ENCODE measurements at regions not wholly inside any gene's neighbourhood (a gene's known extent, or its start where the extent isn't known, plus 50 kb on each side); places are given as distances from the start of the nearest gene placed in this dataset.

DNA sequence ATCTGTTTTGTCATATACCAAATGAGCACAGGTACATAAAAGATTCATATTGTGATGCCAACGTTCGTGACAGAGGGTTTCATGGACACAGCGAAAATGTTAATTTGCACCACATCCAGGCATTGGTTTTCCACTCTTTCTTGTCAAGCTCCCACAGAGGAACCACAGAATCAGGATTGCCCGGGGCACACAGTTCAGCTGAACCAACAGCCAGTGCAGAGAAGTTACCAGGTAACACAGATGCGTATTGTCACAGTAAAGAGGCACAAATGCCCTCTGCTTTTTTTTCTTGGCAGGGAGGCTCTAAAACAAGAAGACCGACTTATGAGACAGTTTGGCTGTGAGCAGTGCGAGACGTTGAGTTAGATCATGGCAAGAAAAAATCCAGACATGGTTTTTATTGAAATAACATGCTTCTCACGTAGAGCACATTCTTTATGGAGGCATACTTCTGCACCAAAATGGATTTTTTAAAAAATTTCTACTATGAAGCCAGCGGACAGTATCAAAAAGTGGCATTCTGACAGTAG is 331.1 kb upstream of the KIAA1217 start:
- TF ChIP-seq TAF1 (IDR thresholded peaks at IDR 0.05; ENCODE audit: low read depth): no peak
- TF ChIP-seq POLR2AphosphoS5 (IDR thresholded peaks at IDR 0.05): no peak
- TF ChIP-seq, protein P1, sequence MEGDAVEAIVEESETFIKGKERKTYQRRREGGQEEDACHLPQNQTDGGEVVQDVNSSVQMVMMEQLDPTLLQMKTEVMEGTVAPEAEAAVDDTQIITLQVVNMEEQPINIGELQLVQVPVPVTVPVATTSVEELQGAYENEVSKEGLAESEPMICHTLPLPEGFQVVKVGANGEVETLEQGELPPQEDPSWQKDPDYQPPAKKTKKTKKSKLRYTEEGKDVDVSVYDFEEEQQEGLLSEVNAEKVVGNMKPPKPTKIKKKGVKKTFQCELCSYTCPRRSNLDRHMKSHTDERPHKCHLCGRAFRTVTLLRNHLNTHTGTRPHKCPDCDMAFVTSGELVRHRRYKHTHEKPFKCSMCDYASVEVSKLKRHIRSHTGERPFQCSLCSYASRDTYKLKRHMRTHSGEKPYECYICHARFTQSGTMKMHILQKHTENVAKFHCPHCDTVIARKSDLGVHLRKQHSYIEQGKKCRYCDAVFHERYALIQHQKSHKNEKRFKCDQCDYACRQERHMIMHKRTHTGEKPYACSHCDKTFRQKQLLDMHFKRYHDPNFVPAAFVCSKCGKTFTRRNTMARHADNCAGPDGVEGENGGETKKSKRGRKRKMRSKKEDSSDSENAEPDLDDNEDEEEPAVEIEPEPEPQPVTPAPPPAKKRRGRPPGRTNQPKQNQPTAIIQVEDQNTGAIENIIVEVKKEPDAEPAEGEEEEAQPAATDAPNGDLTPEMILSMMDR (IDR thresholded peaks at IDR 0.05; ENCODE audit: poor library complexity, severe bottlenecking): no peak
- no peak for TF ChIP-seq EZH2 (IDR thresholded peaks at IDR 0.05; ENCODE audit: borderline replicate concordance, insufficient read depth, low read length, poor library complexity, severe bottlenecking)
- TF ChIP-seq, protein P2, sequence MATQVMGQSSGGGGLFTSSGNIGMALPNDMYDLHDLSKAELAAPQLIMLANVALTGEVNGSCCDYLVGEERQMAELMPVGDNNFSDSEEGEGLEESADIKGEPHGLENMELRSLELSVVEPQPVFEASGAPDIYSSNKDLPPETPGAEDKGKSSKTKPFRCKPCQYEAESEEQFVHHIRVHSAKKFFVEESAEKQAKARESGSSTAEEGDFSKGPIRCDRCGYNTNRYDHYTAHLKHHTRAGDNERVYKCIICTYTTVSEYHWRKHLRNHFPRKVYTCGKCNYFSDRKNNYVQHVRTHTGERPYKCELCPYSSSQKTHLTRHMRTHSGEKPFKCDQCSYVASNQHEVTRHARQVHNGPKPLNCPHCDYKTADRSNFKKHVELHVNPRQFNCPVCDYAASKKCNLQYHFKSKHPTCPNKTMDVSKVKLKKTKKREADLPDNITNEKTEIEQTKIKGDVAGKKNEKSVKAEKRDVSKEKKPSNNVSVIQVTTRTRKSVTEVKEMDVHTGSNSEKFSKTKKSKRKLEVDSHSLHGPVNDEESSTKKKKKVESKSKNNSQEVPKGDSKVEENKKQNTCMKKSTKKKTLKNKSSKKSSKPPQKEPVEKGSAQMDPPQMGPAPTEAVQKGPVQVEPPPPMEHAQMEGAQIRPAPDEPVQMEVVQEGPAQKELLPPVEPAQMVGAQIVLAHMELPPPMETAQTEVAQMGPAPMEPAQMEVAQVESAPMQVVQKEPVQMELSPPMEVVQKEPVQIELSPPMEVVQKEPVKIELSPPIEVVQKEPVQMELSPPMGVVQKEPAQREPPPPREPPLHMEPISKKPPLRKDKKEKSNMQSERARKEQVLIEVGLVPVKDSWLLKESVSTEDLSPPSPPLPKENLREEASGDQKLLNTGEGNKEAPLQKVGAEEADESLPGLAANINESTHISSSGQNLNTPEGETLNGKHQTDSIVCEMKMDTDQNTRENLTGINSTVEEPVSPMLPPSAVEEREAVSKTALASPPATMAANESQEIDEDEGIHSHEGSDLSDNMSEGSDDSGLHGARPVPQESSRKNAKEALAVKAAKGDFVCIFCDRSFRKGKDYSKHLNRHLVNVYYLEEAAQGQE (IDR thresholded peaks at IDR 0.05; ENCODE audit: borderline replicate concordance): no peak
- no peak for TF ChIP-seq SMC3 (conservative IDR thresholded peaks at IDR 0.05; ENCODE audit: poor library complexity)
- TF ChIP-seq EP300 (conservative IDR thresholded peaks at IDR 0.05; ENCODE audit: poor library complexity, severe bottlenecking): no peak

Measured in neural cell (in vitro differentiated cells).